Mammary epithelial cell (primary cell): ENCODE measurements at regions not wholly inside any gene's neighbourhood (a gene's known extent, or its start where the extent isn't known, plus 50 kb on each side); places are given as distances from the start of the nearest gene placed in this dataset.
"Not testable (repeated sequence)": the region's sequence is repeated elsewhere in the genome, so short reads cannot be mapped to it uniquely, and the experiment has no call there.

ENCODE experiments used
- CTCF ChIP-seq, 2 donors: IDR thresholded peaks in 1 of 2; conservative IDR thresholded peaks in 1 of 2; 2 replicates each; pipeline ENCODE4 v1.5.1; 2011 to 2012; ENCODE audit warnings: inconsistent platforms in 2 of 2, low read length in 2 of 2, mild to moderate bottlenecking in 2 of 2, control low read depth in 1 of 2, low read depth in 1 of 2; ENCODE audit not compliant: insufficient read depth in 1 of 2; ENCODE audit errors: extremely low read depth in 1 of 2
- EZH2 ChIP-seq: IDR thresholded peaks from 2 replicates; pipeline ENCODE4 v1.6.1; 2012; ENCODE audit warnings: low read length, inconsistent platforms, borderline replicate concordance

DNA sequence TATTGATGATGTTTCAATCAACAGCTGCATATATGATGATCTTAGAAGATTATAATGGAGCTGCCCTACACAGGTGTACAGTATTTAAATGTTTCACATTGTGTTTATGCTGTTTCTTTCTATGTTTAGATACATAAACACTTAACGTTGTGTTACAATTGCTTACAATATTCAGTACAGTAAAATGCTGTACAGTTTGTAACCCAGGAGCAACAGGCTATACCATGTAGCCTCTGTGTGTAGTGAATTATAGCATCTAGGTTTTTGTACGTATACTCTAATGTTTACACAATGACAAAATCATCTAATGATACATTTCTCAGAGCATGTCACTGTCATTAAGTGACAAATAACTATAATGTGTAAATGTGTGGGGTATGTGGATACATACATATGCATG, 80.5 kb upstream of the CPEB2 start:
- TF ChIP-seq CTCF (conservative IDR thresholded peaks at IDR 0.05 in 1 of 2, IDR thresholded peaks at IDR 0.05 in 1 of 2; ENCODE audit: extremely low read depth in 1 of 2, insufficient read depth in 1 of 2, low read depth in 1 of 2, low read length in 2 of 2); EZH2: not testable (repeated sequence)
